ENCODE measurements at regions not wholly inside any gene's neighbourhood (a gene's known extent, or its start where the extent isn't known, plus 50 kb on each side); places are given as distances from the start of the nearest gene placed in this dataset.
A peak's percentile ranks its signal among the peaks of the same experiment; 100 is the strongest.

DNA sequence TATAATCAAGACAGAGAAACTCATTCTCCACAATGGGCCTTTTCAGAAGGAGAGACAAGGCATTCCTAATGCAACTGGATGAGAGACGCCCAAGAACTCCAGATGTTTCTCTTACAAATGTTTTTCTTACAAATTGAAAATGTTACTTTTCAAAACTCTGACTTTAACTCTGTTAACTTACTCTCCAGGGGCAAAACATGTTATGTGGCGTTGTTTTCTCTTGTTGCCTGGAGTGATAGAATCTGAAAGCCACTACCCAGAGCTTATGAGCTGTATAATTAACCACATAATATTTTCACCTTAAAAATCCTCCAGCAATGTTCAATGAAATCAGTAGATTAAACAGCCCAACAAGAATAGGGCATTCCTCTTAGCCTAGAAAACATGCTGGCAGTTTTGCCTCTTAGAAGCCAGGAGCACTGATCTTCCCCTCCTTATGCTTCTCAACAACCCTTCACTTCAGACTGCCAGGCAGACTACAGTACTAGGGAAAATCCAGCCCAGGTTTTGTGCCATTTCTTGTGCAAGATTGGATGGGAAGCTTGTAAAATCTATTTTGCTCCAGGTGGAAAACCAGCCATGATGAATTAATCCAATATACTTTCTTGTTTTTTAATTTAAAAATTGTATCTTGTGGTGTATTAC, 186.7 kb upstream of the GADL1 start:
- DNase-seq = peak in 1 of 2 donors; percentile 16
- Histone ChIP-seq H3K9me3 (no peaks in the 10 kb centered on the region), H3K27ac (no peak overlapping the region), H3K27me3 (no peaks in the 10 kb centered on the region), H3K4me1 (peaks cover 0 to under 1% (median 0%) of the 10 kb centered on the region in 4 donors), H3K36me3 (no peaks in the 10 kb centered on the region), H3K4me3 (no peak overlapping the region)
- intact Hi-C loops (cut with DNase I; ENCODE audit: low total_unique reads) = no loop called here
- no peak for TF ChIP-seq EP300 (IDR thresholded peaks at IDR 0.05)
- TF ChIP-seq, protein P1, sequence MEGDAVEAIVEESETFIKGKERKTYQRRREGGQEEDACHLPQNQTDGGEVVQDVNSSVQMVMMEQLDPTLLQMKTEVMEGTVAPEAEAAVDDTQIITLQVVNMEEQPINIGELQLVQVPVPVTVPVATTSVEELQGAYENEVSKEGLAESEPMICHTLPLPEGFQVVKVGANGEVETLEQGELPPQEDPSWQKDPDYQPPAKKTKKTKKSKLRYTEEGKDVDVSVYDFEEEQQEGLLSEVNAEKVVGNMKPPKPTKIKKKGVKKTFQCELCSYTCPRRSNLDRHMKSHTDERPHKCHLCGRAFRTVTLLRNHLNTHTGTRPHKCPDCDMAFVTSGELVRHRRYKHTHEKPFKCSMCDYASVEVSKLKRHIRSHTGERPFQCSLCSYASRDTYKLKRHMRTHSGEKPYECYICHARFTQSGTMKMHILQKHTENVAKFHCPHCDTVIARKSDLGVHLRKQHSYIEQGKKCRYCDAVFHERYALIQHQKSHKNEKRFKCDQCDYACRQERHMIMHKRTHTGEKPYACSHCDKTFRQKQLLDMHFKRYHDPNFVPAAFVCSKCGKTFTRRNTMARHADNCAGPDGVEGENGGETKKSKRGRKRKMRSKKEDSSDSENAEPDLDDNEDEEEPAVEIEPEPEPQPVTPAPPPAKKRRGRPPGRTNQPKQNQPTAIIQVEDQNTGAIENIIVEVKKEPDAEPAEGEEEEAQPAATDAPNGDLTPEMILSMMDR (IDR thresholded peaks at IDR 0.05) = no peak
- no peak for TF ChIP-seq POLR2A (IDR thresholded peaks at IDR 0.05)
- TF ChIP-seq POLR2AphosphoS5 (IDR thresholded peaks at IDR 0.05) = no peak
- WGBS, 5 donors = 72 to 87% (median 78%) methylated on average over 2 of the region's 2 CpGs

DNA sequence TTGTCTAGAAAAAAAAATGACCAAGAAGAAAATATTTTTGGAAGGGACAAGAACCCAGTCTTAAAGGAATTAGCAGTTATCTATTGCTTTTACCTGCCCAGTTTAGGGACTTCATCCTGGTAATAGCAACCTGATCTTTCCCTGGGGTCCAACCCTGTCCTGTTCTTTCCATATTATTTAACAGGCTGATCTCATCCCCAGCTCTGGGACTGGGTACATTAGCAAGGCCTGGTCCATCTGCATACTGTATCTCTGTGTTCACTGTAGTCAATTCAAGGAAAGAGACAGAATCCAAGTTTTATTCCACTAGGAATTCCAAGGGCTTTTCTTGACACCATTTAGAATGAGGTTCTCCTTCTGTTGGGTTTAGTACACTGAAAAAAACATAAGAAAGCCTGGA, 191.7 kb upstream of the GADL1 start:
- peaks cover 0 to 11% (median 4%) of the 10 kb centered on the region in 4 donors for H3K4me1 ChIP-seq
- no peaks in the 10 kb centered on the region for H3K36me3 ChIP-seq
- no peaks in the 10 kb centered on the region for H3K27me3 ChIP-seq
- intact Hi-C loops (cut with DNase I; ENCODE audit: low total_unique reads) = no loop called here
- no peaks in the 10 kb centered on the region for H3K9me3 ChIP-seq
- TF ChIP-seq POLR2AphosphoS5 (IDR thresholded peaks at IDR 0.05) = no peak
- no peak for TF ChIP-seq POLR2A (IDR thresholded peaks at IDR 0.05)
- TF ChIP-seq, protein P1 (IDR thresholded peaks at IDR 0.05) = no peak
- TF ChIP-seq EP300 (IDR thresholded peaks at IDR 0.05) = no peak
- H3K27ac ChIP-seq = peak overlapping the region in 1 of 5 donors; percentile 3
- peak in 1 of 2 donors; percentile 16 for DNase-seq
- H3K4me3 ChIP-seq = no peak overlapping the region

DNA sequence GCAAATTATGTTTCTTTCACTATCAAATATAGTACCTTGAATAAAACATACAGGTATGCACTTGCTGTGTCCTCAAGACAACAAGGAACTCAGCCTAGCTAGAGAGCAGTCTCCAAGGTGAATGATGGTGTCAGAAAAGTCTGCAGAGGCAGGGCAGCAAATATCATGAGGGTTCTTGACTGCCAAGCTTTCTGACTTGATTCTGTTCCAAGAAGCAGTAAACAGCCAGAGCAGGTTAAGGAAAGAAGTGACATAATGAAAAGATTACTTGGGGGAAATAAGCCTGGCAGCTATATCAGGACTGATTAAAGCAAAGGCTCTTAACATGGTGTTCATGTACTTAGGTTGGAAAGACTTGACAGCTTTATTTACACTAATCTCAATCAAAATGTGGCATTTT, 192.2 kb upstream of the GADL1 start:
- DNase-seq = peak; percentile 28 to 57
- TF ChIP-seq POLR2A (IDR thresholded peaks at IDR 0.05) (no peak), POLR2AphosphoS5 (IDR thresholded peaks at IDR 0.05) (peak in 2 of 3 donors; percentile 4 to 47)
- Histone ChIP-seq H3K4me3 (no peak overlapping the region), H3K27ac (peak overlapping the region in 1 of 5 donors; percentile 3), H3K27me3 (no peaks in the 10 kb centered on the region), H3K4me1 (peaks cover 0 to 11% (median 4%) of the 10 kb centered on the region in 4 donors), H3K9me3 (no peaks in the 10 kb centered on the region), H3K36me3 (no peaks in the 10 kb centered on the region)
- intact Hi-C loops (cut with DNase I; ENCODE audit: low total_unique reads) = no loop called here

DNA sequence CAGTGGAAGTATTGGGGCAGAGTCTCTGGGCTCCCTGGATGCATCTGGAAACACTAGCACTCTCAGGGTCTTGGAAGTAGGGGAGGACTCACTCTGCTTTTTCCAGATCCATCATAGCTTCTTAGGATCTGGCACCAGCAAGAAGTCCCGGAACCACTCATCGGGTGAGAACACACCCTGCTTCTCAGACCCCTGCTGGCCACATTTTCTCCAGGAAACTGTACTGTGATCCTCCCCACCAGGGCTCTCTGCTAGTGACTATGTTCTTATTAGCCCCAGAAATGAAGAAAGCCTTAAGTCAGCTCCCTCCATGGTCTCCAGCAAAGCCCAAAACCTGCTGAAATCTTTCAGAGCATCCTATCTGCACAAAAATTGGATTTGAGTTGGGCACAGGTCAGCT, 197.3 kb upstream of the GADL1 start:
- H3K9me3 ChIP-seq = no peaks in the 10 kb centered on the region
- no peak overlapping the region for H3K4me3 ChIP-seq
- H3K27me3 ChIP-seq = no peaks in the 10 kb centered on the region
- intact Hi-C loops (cut with DNase I; ENCODE audit: low total_unique reads) = no loop called here
- H3K4me1 ChIP-seq = peaks cover 0 to 6% (median under 1%) of the 10 kb centered on the region in 4 donors
- DNase-seq = no peak
- H3K27ac ChIP-seq = no peak overlapping the region
- 43 to 95% (median 64%) methylated on average over 2 of the region's 2 CpGs for WGBS, 5 donors
- TF ChIP-seq, protein P1 (IDR thresholded peaks at IDR 0.05) = no peak
- TF ChIP-seq EP300 (IDR thresholded peaks at IDR 0.05) = no peak
- no peak for TF ChIP-seq POLR2A (IDR thresholded peaks at IDR 0.05)
- TF ChIP-seq POLR2AphosphoS5 (IDR thresholded peaks at IDR 0.05) = no peak
- no peaks in the 10 kb centered on the region for H3K36me3 ChIP-seq

Measured in stomach (tissue), 8 donors.